ENCODE measurements at regions not wholly inside any gene's neighbourhood (a gene's known extent, or its start where the extent isn't known, plus 50 kb on each side); places are given as distances from the start of the nearest gene placed in this dataset.
"Not testable (repeated sequence)": the region's sequence is repeated elsewhere in the genome, so short reads cannot be mapped to it uniquely, and the experiment has no call there.

GRCh38 chr11:21727102-21727501 lies 465.8 kb upstream of the ANO5 start:
- Mint-ChIP-seq H3K27ac (no peak overlapping the region), H3K27me3 (no peaks in the 10 kb centered on the region), H3K36me3 (ENCODE audit: low read depth) (no peaks in the 10 kb centered on the region), H3K4me1 (no peaks in the 10 kb centered on the region), H3K9me3 (ENCODE audit: low read depth) (peaks cover 10% of the 10 kb centered on the region), H3K4me3 (no peak overlapping the region)
- POLR2A ChIA-PET: no interaction called here
- ATAC-seq (no peak), DNase-seq (no peak)
- CTCF ChIA-PET: no interaction called here
- intact Hi-C loops (cut with DNase I, micrococcal nuclease): no loop called here

GRCh38 chr11:21736404-21736803 lies 456.5 kb upstream of the ANO5 start:
- Mint-ChIP-seq H3K36me3 (ENCODE audit: low read depth) (no peaks in the 10 kb centered on the region), H3K4me1 (no peaks in the 10 kb centered on the region), H3K27me3 (no peaks in the 10 kb centered on the region), H3K4me3 (no peak overlapping the region), H3K9me3 (ENCODE audit: low read depth) (peaks cover 7% of the 10 kb centered on the region), H3K27ac (no peak overlapping the region)
- ChIA-PET POLR2A (no interaction called here), CTCF (no interaction called here)
- intact Hi-C loops (cut with DNase I, micrococcal nuclease): no loop called here
- DNase-seq: no peak
- ATAC-seq: no peak

- peak overlapping the region; percentile 68 for H3K27ac Mint-ChIP-seq
- peaks cover 19% of the 10 kb centered on the region for H3K9me3 Mint-ChIP-seq (ENCODE audit: low read depth)
- intact Hi-C loops (cut with DNase I, micrococcal nuclease): not testable (repeated sequence)
These were observed 440.2 kb upstream of the ANO5 start for GRCh38 chr11:21752475-21753243.

GRCh38 chr11:21753244-21753767 lies 439.6 kb upstream of the ANO5 start:
- H3K27me3 Mint-ChIP-seq; intact Hi-C loops (cut with DNase I, micrococcal nuclease); H3K27ac Mint-ChIP-seq; ATAC-seq; H3K36me3 Mint-ChIP-seq (ENCODE audit: low read depth); DNase-seq; POLR2A ChIA-PET; H3K4me1 Mint-ChIP-seq: not testable (repeated sequence)
- CTCF ChIA-PET: interaction anchor here (0.6 kb wide), 1 partner anchor 28 kb away, joined by 4 read pairs; no protein-coding TSS in a partner anchor
- Mint-ChIP-seq H3K9me3 (ENCODE audit: low read depth) (peaks cover 19% of the 10 kb centered on the region), H3K4me3 (peak overlapping the region; percentile 62)

More at GRCh38 chr11:21752475-21753243, 440.2 kb upstream of the ANO5 start:
- peak overlapping the region; percentile 62 for H3K4me3 Mint-ChIP-seq
- H3K4me1 Mint-ChIP-seq; ATAC-seq; POLR2A ChIA-PET; H3K36me3 Mint-ChIP-seq (ENCODE audit: low read depth); H3K27me3 Mint-ChIP-seq: not testable (repeated sequence)
- peak; percentile 11 for DNase-seq
- CTCF ChIA-PET: interaction anchor here (0.6 kb wide), 1 partner anchor 27 kb away, joined by 4 read pairs; no protein-coding TSS in a partner anchor

GRCh38 chr11:21761000-21761399 lies 431.9 kb upstream of the ANO5 start:
- no peak for DNase-seq
- ChIA-PET POLR2A (no interaction called here), CTCF (no interaction called here)
- Mint-ChIP-seq H3K27me3 (no peaks in the 10 kb centered on the region), H3K36me3 (ENCODE audit: low read depth) (no peaks in the 10 kb centered on the region), H3K4me1 (no peaks in the 10 kb centered on the region), H3K9me3 (ENCODE audit: low read depth) (peaks cover 17% of the 10 kb centered on the region), H3K4me3 (no peak overlapping the region), H3K27ac (no peak overlapping the region)
- intact Hi-C loops (cut with DNase I, micrococcal nuclease): no loop called here
- ATAC-seq: no peak

GRCh38 chr11:21768388-21768787 lies 424.5 kb upstream of the ANO5 start:
- no peak overlapping the region for H3K27ac Mint-ChIP-seq
- no peaks in the 10 kb centered on the region for H3K27me3 Mint-ChIP-seq
- H3K36me3 Mint-ChIP-seq (ENCODE audit: low read depth): no peaks in the 10 kb centered on the region
- intact Hi-C loops (cut with DNase I, micrococcal nuclease): no loop called here
- no peak overlapping the region for H3K4me3 Mint-ChIP-seq
- ChIA-PET POLR2A (no interaction called here), CTCF (no interaction called here)
- no peaks in the 10 kb centered on the region for H3K4me1 Mint-ChIP-seq
- no peak for DNase-seq
- no peak for ATAC-seq
- no peaks in the 10 kb centered on the region for H3K9me3 Mint-ChIP-seq (ENCODE audit: low read depth)

- no peak for DNase-seq
- Mint-ChIP-seq H3K9me3 (ENCODE audit: low read depth) (no peaks in the 10 kb centered on the region), H3K27ac (no peak overlapping the region), H3K36me3 (ENCODE audit: low read depth) (no peaks in the 10 kb centered on the region), H3K4me1 (no peaks in the 10 kb centered on the region), H3K4me3 (no peak overlapping the region), H3K27me3 (no peaks in the 10 kb centered on the region)
- ATAC-seq: no peak
- ChIA-PET POLR2A (no interaction called here), CTCF (no interaction called here)
- intact Hi-C loops (cut with DNase I, micrococcal nuclease): no loop called here
These were observed 423.7 kb upstream of the ANO5 start for GRCh38 chr11:21769188-21769587.

GRCh38 chr11:21771097-21771496 lies 421.8 kb upstream of the ANO5 start:
- DNase-seq (no peak), ATAC-seq (no peak)
- ChIA-PET POLR2A (no interaction called here), CTCF (no interaction called here)
- Mint-ChIP-seq H3K27ac (no peak overlapping the region), H3K4me1 (no peaks in the 10 kb centered on the region), H3K36me3 (ENCODE audit: low read depth) (no peaks in the 10 kb centered on the region), H3K4me3 (no peak overlapping the region), H3K27me3 (no peaks in the 10 kb centered on the region), H3K9me3 (ENCODE audit: low read depth) (no peaks in the 10 kb centered on the region)
- intact Hi-C loops (cut with DNase I, micrococcal nuclease): no loop called here

GRCh38 chr11:21774212-21774611 lies 418.7 kb upstream of the ANO5 start:
- DNase-seq: no peak
- intact Hi-C loops (cut with DNase I, micrococcal nuclease): no loop called here
- no peak for ATAC-seq
- ChIA-PET POLR2A (no interaction called here), CTCF (no interaction called here)
- Mint-ChIP-seq H3K27me3 (no peaks in the 10 kb centered on the region), H3K4me3 (no peak overlapping the region), H3K4me1 (no peaks in the 10 kb centered on the region), H3K36me3 (ENCODE audit: low read depth) (no peaks in the 10 kb centered on the region), H3K9me3 (ENCODE audit: low read depth) (peaks cover 3% of the 10 kb centered on the region), H3K27ac (no peak overlapping the region)

- Mint-ChIP-seq H3K27ac (no peak overlapping the region), H3K36me3 (ENCODE audit: low read depth) (no peaks in the 10 kb centered on the region), H3K9me3 (ENCODE audit: low read depth) (peaks cover 3% of the 10 kb centered on the region), H3K27me3 (no peaks in the 10 kb centered on the region), H3K4me3 (no peak overlapping the region), H3K4me1 (no peaks in the 10 kb centered on the region)
- CTCF ChIA-PET: no interaction called here
- DNase-seq (no peak), ATAC-seq (no peak)
- intact Hi-C loops (cut with DNase I, micrococcal nuclease): no loop called here
- POLR2A ChIA-PET: no interaction called here
These were observed 417.0 kb upstream of the ANO5 start for GRCh38 chr11:21775911-21776310.

GRCh38 chr11:21783954-21784353 lies 408.9 kb upstream of the ANO5 start:
- no peak for ATAC-seq
- H3K27me3 Mint-ChIP-seq: no peaks in the 10 kb centered on the region
- H3K9me3 Mint-ChIP-seq (ENCODE audit: low read depth): peaks cover 13% of the 10 kb centered on the region
- H3K27ac Mint-ChIP-seq: no peak overlapping the region
- ChIA-PET POLR2A (no interaction called here), CTCF (no interaction called here)
- H3K36me3 Mint-ChIP-seq (ENCODE audit: low read depth): no peaks in the 10 kb centered on the region
- intact Hi-C loops (cut with DNase I, micrococcal nuclease): no loop called here
- H3K4me1 Mint-ChIP-seq: no peaks in the 10 kb centered on the region
- H3K4me3 Mint-ChIP-seq: no peak overlapping the region
- DNase-seq: no peak

- Mint-ChIP-seq H3K4me1 (no peaks in the 10 kb centered on the region), H3K27ac (no peak overlapping the region), H3K36me3 (ENCODE audit: low read depth) (no peaks in the 10 kb centered on the region), H3K9me3 (ENCODE audit: low read depth) (peaks cover 20% of the 10 kb centered on the region), H3K4me3 (no peak overlapping the region), H3K27me3 (no peaks in the 10 kb centered on the region)
- ChIA-PET CTCF (no interaction called here), POLR2A (no interaction called here)
- DNase-seq (no peak), ATAC-seq (no peak)
- intact Hi-C loops (cut with DNase I, micrococcal nuclease): no loop called here
These were observed 407.5 kb upstream of the ANO5 start for GRCh38 chr11:21785351-21785750.

Measured in activated CD4-positive, alpha-beta T cell treated with anti-CD3 and anti-CD28 coated beads for 36 hours (primary cell).